GM12874 (cell line): ENCODE measurements at regions not wholly inside any gene's neighbourhood (a gene's known extent, or its start where the extent isn't known, plus 50 kb on each side); places are given as distances from the start of the nearest gene placed in this dataset.

Experiments
- CTCF ChIP-seq: IDR thresholded peaks from 2 replicates; pipeline ENCODE4 v1.5.1; 2011; ENCODE audit warnings: low read depth, mild to moderate bottlenecking, control low read depth, low read length, moderate library complexity; ENCODE audit not compliant: insufficient read depth

- no peak for TF ChIP-seq CTCF
Measured at GRCh38 chr3:72332689-72333088, 515.6 kb downstream of the SHQ1 start.

- TF ChIP-seq CTCF = no peak
Measured at GRCh38 chr3:72332036-72332435, 516.2 kb downstream of the SHQ1 start.

GRCh38 chr3:72331076-72331475, 517.2 kb downstream of the SHQ1 start:
- no peak for TF ChIP-seq CTCF

GRCh38 chr3:72329354-72329753, 518.9 kb downstream of the SHQ1 start:
- TF ChIP-seq CTCF = no peak

GRCh38 chr3:72328755-72329277, 519.4 kb downstream of the SHQ1 start:
- TF ChIP-seq CTCF = no peak

GRCh38 chr3:72327008-72327407, 521.2 kb downstream of the SHQ1 start:
- no peak for TF ChIP-seq CTCF

- TF ChIP-seq CTCF = no peak
Measured at GRCh38 chr3:72324253-72324811, 523.9 kb downstream of the SHQ1 start.
